ACHN (cell line): ENCODE measurements at regions not wholly inside any gene's neighbourhood (a gene's known extent, or its start where the extent isn't known, plus 50 kb on each side); places are given as distances from the start of the nearest gene placed in this dataset.
"Not testable (repeated sequence)": the region's sequence is repeated elsewhere in the genome, so short reads cannot be mapped to it uniquely, and the experiment has no call there.

Experiments used
- DNase-seq: peaks from one replicate; pipeline ENCODE4 v3.0.0-alpha.2; 2015
- in situ Hi-C: cut with HindIII; loops from 2 replicates; pipeline ENCODE4 v1.10.0; 2017; ENCODE audit warnings: low sequenced_read_pairs, low pct_ligation_motif_present, low pct_unique_long_range_greater_than_20kb

DNA sequence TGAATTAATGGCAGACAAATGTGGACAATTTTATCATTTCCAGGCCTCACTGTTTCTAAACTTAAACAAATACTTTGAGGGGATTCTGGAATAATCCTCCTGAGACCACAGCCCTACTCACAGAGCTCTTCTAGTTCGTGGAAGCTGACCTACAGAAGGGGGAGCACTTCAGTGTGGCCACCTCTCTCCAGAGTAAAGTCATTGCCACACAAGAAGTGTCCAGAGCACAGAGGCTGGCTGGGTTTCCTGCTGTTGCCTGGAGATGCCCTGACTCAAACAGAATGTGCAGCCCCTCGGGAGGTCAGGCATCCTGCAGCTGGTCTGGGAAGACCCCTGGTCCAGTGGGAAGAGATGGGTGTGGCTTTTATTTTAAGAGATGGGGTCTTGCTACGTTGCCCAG, 110.9 kb downstream of the QRSL1 start:
- in situ Hi-C loops, result no loop called here

DNA sequence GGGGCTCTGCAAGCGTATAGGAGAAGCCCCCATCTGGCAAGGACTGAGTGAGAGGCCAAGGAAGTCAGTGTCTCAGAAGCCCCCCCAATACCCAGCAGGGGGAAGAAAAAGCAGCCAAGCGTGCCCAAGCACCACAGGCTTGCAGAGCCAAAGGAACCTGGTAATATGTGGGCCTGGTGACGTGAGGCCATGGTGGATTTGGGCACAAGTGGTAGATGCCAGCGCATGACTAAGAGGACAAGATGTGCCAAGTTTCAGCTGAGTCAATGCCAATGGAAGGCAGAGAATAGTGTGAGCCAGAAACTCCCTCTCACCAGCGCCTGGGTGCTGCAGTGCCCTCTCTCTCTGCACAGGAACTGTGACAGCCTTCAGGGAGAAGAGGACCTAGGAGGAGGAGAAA, 110.0 kb downstream of the QRSL1 start:
- peak; percentile 95 for DNase-seq
- in situ Hi-C loops, result no loop called here

More for the DNA sequence above, 110.9 kb downstream of the QRSL1 start:
- DNase-seq, result no peak

DNA sequence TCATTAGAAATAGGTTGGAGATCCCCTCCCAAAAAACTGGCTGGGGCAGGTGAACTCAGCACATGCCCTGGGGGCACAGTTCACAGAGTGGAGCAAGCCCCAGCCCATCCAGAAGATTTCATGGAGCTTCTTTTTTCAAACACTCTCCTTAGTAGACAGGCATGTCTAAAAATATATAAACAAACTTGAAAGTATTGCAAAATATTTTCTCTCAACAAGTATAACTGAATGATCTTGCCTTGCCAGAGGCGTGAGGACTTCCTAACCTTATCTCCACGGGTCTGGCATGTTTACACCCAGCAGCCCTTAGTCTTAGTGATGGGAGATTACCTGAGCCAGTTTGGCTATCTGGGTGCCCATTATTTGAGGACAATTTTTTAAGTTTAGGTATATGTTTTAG, 107.1 kb downstream of the QRSL1 start:
- no peak for DNase-seq
- in situ Hi-C loops, result no loop called here

DNA sequence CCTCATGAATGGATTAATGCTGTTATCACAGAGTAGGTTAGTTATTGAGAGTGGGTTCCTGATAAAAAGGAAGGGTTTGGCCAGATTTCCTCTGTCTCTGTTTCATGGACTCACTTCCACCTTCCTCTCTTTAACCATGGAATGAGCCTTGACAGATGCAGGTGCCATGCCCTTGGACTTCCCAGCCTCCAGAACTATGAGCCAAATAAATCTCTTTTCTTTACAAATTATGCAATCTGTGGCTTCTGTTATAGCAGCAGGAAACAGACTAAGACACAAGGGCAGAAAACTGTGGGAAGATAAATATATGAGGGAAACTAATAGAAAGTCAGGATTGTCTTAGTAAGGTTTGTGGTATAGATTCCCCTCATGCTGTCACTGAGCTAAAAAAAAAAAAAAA, 106.5 kb downstream of the QRSL1 start:
- in situ Hi-C loops, result no loop called here
- DNase-seq, result no peak

DNA sequence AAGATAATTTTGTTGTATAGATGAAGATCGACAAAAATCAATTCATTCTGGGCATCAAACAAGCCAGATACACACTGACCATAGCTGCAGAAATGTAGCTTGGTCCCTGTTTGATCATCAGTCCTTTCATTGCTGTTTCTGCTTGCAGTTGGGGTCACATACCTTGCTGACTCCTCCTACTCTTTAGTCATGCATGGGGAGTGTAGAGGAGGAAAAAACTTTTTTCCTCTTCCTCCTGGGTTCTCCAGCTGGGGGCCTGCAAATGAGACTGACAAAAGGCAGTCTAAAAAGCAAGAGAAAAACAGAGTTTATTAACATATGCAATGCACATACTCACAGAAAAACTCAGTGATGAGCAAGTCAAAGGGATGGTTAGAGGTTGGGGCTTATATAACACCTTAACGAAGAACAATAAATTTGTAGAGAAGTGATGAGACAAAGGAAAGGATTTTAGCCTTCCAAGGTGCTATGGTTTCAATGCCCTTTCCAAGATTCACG, 105.8 kb downstream of the QRSL1 start:
- no peak for DNase-seq
- in situ Hi-C loops, result no loop called here

DNA sequence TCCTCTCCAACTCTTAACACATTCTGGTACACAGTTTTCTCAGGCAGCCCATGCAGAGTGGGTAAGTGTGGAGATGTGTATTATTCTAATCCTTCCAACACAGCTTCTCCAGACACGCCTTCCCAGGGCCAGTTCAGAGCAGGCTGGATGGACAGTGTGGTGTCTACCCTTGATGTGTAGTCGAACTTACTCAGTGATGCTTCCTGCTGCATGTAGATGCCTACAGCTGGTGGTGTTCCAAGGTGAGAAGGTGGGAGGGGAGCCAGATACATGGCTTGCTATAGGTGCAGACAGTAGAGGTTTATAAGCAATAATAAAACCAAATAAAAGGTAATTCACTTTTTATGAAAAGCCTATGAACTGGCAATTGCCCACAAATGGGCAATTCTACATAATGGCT, 104.0 kb downstream of the QRSL1 start:
- in situ Hi-C loops, result no loop called here
- DNase-seq, result no peak

DNA sequence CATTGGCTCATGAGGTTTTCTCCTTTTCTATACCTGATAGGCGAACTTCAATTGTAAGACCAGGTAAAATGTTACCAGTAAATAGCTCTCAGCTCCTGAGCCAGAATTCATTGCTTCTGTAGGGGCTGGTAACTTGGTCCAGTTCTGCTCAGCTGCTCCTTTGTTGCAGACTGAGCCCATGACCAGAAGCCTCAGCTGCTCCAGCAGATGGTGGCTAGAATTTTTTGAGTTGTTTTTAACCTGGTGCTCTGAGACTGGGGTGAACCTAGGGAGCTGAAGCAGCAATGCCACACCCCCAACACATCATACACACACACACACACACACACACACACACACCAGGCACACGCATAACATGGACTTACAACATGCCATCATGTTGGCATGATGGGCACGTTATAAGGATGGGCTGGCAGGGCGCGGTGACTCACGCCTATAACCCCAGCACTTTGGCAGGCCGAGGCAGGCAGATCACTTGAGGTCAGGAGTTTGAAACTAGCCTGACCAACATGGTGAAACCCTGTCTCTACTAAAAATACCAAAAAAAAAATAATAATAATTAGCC, 103.1 kb downstream of the QRSL1 start:
- no peak for DNase-seq

DNA sequence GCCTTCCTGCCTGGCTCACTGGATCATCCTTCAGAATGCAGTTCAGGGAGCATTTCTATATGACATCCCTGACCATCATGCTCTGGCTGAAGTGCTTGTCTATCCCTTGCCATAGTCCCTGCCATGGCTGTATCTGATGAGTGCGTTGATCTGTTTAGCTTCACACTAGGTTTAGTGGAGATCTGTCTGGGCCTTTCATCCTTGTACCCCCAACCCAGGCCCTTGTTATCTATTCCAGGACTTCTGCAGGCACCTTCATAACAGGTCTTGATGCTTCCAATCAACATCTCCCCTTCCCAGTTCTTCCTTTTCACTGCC, 102.4 kb downstream of the QRSL1 start:
- DNase-seq, result no peak
- in situ Hi-C loops, result no loop called here

More for the DNA sequence above, 103.1 kb downstream of the QRSL1 start:
- in situ Hi-C loops, result no loop called here

DNA sequence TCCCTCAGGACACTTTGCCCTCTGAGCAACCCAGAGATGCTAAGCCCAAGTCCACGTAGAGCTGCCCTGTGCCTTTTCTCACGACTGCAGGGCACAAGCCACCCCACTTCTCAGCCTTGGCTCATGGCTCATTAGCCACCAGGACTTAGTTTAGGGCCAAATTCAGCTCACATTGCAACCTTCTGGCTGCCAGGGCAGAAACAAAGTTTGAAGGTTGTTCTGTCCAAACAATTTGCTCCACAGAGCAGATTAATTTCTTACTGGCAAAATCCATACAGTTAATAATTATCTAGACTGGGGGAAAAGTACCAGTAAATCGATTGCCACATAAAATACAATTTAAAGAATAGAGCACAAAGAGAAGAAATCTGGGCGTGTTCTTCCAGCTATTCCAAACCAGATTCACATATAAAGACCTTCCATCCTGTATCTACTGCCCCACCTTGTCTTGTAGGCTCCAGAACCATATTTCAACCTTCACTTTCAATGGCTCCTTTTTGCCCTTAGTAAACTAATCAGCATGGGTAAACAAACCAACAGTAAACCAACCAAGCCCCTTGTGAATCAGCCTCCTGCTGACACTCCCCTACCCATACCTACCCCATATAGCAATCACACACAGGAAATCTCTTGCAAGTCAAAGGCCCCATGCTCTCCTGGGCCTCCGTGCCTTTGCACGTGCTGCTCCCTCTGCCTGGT, 101.9 kb downstream of the QRSL1 start:
- in situ Hi-C loops, result no loop called here

DNA sequence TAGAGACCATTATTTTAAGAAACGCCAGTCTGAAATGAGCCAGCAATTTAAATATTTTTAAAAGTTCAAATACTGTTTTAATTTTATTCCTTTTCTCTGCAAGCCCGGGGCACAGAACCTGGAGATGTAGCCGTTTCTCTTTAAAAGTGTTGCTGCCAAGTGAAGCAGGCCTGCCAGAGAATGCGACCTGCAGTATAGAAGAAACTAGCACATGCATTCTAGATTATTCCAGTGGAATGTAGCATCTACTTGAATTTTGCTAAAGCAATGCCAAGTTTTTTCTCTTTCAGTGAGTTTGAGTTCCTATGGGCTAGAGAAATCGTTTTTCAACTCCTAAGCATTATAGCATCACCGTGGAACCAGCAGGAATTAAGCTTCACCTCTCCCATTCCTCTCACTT, 101.3 kb downstream of the QRSL1 start:
- in situ Hi-C loops, result no loop called here
- DNase-seq, result no peak

More for the DNA sequence above, 101.9 kb downstream of the QRSL1 start:
- peak; percentile 86 for DNase-seq

DNA sequence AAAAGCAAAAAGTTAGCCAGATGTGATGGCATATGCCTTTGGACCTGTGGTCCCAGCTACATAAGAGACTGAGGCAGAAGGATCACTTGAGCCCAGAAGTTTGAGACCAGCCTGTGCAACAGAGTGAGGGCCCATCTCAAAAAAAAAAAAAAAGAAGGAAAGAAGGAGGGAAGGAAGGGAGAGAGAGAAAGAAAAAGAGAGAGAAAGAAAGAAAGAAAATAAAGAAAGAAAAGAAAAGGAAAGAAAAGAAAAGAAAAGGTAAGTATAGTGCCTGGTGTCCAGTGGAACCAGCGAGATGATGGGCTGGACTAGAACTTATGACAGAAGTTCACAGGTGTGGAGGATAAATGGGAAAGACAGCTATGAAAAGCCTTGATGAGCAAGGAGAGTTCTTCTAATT, 100.9 kb downstream of the QRSL1 start:
- DNase-seq, result no peak
- in situ Hi-C loops, result no loop called here

DNA sequence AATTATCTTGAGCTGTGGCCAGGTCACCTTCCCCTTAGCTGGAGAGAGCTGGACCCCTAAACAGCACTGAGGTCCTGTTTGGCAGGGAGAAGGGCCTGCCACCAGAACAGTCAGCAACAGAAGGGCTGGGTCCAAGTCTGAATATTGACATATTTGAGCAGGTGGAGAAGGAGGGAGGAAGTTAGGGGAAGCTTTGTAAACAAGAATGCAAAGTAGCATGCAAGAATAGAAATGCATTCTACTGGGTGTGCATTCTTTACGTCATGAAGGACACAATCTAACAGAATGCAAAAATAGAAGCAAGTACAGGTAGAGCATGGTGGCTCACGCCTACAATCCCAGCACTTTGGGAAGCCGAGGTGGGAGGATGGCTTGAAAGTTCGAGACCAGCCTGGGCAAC, 100.5 kb downstream of the QRSL1 start:
- DNase-seq, result no peak
- in situ Hi-C loops, result no loop called here

DNA sequence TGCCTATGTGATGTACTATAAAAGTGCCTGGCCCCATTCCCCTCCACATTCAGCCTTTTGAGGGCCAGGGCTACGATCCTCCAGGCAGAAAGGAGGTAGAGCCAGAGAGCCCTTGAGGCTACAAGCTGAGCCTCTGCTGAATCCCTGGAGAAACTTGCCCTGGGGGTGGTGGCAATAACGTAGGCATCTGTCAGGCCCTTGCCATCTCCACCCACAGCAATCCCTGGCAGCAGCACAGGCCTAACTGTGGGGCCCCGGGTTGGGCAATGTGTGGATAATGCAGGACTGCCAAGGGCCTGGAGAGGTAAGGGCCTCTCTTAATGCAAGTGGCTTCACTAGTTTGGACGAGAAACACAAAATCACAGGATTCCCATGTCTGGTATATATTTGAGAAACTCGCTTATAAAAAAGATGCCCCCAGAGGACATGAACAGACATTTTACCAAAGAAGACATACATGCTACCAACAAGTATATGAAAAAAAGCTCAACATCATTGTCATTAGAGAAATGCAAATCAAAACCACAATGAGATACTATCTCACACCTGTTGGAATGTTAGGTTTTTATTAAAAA, 99.0 kb downstream of the QRSL1 start:
- in situ Hi-C loops, result no loop called here
- no peak for DNase-seq

DNA sequence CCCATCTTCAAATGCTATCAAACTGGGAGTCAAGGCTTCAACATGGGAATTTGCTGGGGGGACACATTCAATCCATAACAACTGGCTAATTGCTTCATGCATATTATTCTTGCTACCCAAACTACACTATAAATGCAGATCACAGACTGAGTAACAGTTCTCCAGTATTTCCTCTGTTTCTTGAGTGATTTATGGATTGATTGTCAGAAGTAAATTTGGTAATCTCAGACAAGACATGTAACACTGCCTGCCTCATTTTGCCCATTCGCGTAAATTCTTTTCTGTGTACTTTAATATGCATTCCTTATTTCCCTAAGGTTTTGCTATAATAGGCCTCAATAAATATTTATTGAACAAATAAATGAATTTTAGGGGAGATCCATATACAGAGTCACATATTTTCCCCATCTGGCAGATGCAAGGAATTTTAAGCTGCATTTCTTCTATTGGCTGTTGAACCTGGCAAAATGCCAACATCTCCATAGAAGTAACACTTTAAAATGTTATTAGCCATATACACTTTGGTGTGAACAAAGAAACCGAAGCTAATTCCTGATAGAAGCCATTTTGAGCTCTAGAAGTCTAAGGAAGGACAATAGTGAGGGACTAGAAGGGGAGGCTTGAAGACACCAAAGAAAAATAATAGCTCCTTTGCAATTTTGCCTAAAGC, 98.2 kb downstream of the QRSL1 start:
- no peak for DNase-seq
- in situ Hi-C loops, result no loop called here

DNA sequence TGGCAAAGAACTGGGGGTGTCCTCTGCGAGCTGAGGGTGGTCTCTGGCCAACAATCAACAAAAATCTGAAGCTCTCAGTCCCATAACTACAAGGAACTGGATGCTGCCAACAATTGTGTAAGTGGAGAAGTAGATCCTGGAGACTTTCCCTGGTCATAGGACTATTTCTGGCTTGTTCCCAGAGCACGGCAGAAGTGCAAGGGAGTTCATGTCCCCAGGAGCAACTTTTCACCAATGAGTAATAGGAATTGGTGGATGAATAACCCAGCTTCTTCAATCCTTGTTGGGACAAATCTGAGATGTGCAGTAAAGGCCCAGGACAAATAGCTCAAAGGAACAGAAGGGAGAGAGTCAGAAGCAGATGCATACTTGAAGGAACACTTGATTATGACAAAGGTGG, 95.5 kb downstream of the QRSL1 start:
- in situ Hi-C loops, result no loop called here
- peak; percentile 84 for DNase-seq

DNA sequence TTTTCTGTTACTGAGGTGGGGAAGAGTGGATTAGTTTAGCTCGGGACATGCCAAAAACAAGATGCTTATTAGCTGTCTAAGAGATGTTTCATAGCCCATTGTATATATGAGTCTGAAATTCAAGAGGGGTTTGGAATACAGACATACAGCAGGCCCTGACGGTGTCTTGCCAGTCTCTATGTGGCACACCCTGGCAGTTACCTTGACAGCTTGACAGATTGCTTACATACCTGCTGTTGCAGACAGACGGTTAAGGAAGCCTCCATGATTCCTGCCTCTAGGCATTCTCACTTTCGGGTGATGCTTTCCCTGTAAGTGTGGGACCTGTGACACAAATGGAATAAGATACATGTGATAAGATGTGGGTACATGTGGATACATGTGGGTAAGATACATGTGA, 95.0 kb downstream of the QRSL1 start:
- in situ Hi-C loops, result no loop called here

DNA sequence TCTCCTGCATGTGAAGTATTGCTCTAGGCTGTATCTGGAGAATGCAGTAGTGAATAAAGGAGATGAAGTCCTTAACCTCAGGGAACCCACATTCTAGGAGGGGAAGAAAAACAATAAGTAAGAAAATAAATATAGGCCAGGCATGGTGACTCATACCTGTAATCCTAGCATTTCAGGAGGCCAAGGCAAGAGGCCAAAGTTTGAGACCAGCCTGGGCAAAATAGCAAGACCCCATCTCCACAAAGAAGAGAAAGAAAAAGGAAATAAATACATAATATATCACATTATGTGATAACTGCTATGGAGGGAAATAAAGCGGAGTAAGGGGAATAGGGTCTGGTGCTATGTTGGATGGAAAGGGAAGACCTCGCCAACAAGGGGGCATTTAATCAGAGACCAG, 94.0 kb downstream of the QRSL1 start:
- in situ Hi-C loops, DNase-seq: not testable (repeated sequence)

More for the DNA sequence above, 95.0 kb downstream of the QRSL1 start:
- no peak for DNase-seq

DNA sequence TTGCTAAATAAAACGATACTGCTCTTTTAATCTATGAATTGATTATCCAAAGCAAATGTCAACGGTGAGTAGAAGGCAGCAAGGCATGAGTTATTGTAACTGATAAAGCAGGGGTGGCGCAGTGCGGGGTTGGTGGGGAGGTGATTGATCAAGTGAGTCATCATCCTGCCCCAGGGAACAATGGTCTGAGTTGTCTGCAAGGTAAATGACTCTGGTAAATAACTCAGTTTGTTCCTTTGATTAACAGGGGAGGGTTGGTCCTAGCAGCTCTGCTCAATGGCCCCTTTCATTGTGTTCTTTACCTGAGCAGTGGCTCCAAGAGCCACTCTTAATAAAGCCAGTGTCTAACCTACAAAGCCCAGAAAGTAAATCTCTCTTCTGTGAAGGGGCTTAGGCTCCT, 91.8 kb downstream of the QRSL1 start:
- DNase-seq, in situ Hi-C loops: not testable (repeated sequence)
